ENCODE measurements at regions not wholly inside any gene's neighbourhood (a gene's known extent, or its start where the extent isn't known, plus 50 kb on each side); places are given as distances from the start of the nearest gene placed in this dataset.

DNA sequence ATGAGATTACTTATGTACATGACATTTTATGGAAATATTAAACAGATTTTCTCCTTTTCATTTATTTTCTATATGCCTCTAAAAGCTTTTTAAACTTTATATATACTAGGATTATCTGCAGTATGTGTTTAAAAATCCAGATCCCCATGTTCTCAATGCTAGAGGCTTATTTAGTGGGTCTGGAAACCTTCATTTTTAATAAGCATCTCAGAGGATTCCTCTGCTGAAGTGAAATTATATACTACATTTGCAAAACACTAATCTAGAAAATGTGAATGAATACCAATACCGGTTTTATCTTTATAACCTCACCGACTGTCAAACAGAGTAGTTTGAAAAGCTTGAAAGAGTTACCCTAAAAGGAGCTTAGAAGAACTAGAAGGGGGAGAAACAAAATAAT is 863.8 kb upstream of the ZWINT start:
- no peak for TF ChIP-seq GABPB1 (CRISPR knock-in tag; IDR thresholded peaks at IDR 0.05)
- TF ChIP-seq TBX2 (CRISPR knock-in tag; IDR thresholded peaks at IDR 0.05; ENCODE audit: borderline replicate concordance), result no peak
- TF ChIP-seq, protein P1, sequence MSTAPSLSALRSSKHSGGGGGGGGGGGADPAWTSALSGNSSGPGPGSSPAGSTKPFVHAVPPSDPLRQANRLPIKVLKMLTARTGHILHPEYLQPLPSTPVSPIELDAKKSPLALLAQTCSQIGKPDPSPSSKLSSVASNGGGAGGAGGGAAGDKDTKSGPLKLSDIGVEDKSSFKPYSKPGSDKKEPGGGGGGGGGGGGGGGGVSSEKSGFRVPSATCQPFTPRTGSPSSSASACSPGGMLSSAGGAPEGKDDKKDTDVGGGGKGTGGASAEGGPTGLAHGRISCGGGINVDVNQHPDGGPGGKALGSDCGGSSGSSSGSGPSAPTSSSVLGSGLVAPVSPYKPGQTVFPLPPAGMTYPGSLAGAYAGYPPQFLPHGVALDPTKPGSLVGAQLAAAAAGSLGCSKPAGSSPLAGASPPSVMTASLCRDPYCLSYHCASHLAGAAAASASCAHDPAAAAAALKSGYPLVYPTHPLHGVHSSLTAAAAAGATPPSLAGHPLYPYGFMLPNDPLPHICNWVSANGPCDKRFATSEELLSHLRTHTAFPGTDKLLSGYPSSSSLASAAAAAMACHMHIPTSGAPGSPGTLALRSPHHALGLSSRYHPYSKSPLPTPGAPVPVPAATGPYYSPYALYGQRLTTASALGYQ (CRISPR knock-in tag; IDR thresholded peaks at IDR 0.05), result no peak
- no peak for TF ChIP-seq CREB1 (IDR thresholded peaks at IDR 0.05)
- TF ChIP-seq CREB1 (CRISPR knock-in tag; IDR thresholded peaks at IDR 0.05), result no peak
- no peak for TF ChIP-seq NCOR1 (IDR thresholded peaks at IDR 0.05; ENCODE audit: borderline replicate concordance, low read length)

All from HepG2 (cell line).